ENCODE measurements at regions not wholly inside any gene's neighbourhood (a gene's known extent, or its start where the extent isn't known, plus 50 kb on each side); places are given as distances from the start of the nearest gene placed in this dataset.

DNA sequence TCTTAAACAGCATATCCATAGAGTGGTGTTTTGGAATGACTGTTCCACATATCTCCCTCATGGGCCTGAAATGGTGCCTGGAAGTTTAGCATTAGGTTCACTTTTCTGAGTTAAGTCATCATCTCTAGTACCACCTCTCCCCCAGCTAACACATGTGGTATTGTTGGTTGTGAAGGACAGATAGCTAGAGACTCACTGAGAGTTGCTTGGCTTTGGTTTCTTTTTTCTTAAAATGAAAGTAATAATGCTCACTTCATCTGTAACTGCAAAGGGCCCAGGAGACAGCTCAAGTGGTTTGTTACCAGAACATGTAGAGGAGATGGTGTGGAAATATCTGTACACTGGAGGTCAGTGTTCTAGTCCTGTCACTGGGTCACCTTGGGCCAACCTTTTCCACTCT is 90.9 kb downstream of the EFNB1 start:
- ATAC-seq: no peak

DNA sequence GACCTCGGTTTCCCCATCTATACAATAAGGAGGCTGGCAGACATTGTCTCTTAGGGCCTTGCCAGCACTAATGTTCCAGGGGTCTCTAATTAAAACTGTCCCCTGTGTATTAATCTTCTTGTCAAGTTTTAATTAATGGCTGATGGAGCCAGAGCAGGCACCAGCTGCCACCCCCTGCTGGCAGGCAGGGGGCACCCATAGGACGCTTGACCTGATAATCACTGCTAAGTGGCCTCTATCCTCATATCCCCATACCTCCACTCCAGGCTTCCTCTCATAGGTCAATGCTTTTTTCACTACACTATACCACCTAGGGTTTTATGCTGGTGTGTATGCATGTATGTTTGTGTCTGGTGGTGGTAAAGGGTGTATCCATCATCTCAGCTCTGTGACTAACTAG is 89.4 kb downstream of the EFNB1 start:
- ATAC-seq: no peak

DNA sequence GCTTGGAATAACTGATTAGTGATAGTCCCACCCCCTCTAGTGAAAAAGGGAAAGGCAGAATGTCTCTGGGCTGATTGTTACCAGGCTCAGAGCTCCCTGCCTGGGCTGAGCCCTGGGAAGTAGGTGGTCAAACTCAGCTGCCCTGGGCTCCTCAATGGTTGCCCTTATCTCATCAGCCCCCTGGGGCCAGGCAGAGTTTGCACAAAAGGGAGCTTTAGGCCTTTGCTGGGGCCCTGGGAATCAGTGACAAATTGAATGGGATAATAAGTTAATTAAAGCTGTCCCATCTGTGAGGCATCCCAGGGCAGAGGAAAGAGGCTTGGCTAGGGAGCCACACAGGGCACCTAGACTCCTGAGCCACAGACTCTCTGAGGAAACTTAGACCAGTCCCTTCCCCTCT is 89.0 kb downstream of the EFNB1 start:
- no peak for ATAC-seq

DNA sequence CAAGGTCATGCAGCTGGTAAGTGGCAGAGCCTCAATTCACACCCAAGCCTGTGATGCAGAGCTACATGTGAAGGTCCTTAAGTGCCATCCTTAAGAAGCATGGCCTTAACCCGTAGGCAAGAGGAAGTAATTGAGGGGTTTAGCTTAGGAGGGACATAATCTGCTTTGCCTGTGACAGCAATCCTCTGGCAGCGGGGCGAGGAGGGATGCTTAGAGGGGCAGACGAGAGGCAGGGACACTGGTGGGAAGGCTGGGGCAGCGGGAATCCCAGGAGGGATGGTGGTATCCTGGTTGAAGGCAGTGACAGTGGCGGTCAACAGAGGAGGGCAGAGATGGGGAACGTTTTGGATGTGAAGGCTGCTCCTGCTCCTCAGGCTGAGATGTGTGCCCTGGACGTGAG is 88.1 kb downstream of the EFNB1 start:
- no peak for ATAC-seq

DNA sequence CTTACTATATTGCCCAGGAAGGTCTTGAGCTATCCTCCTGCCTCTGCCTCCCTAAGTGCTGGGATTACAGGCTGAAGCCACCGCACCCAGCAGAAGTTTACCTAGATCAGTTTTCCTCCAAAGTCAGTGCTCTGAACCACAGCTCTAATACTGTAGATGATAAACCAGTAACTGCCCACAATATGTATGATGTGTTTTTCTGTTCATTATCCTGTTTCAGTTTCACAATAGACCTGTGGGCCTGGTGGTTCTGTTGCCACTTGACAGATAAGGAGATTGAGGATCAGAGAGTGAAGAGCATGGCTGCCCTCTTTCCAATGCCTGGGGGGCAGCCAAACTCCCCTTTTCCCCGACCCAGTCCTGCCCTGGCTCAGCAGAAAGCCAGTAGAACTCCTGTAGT is 87.0 kb downstream of the EFNB1 start:
- no peak for ATAC-seq

DNA sequence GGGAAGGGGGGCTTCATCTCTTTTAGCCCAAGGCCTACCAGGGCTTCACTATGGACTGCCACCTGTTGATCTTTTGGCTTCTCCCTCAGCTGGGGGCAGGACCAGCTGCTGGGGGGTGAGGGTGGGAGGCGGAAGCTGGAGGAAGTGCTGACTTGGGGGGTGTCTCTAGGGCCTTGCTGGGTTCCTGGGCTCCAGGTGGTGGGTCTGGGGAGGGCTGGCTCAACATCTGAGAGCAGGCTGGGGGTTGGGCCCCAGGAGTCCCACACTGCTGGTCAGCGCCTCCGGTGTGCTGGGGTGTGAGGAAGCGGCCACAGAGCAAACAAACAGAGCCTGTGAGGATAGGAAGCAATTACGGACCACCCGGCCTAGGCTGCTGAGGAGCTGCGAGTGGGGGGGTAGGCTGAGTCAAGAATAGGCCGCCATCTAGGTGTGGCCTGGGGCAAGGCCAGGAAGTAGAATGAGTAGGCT is 85.7 kb downstream of the EFNB1 start:
- no peak for ATAC-seq

DNA sequence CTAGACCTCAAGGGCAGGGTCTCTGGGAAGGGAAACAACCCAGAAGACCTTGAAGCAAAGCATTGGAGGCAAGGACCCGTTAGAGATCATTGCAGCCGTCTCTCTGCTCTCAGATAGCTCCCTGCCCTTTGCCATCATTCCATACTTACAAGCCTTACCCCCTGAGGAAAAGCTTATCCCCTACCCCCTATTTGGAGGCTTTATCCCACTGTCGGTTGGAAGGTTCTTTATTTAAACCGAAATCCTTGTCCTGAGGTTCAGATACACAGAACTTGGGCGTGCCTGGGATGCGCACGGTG is 84.4 kb downstream of the EFNB1 start:
- ATAC-seq: no peak

DNA sequence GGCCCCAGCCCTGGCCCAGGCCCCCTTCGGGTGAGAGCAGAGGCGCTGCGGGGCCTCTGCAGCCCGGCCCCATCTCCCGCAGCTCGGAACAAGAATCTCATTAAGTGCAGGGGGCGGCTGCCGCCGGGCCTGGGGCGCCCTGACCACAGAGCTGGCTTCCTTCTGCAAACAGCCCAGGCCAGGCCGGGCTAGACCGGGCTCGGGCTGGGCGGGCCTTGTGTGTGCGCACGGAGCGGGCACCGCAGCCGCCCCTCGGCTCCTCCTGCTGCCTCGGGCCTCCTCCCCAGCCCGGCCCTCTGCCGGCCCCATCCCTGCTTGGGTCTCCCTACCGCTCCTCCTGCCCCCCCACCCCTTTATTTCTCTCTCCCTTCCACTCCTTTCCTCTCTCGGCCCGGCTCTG is 83.3 kb downstream of the EFNB1 start:
- no peak for ATAC-seq

DNA sequence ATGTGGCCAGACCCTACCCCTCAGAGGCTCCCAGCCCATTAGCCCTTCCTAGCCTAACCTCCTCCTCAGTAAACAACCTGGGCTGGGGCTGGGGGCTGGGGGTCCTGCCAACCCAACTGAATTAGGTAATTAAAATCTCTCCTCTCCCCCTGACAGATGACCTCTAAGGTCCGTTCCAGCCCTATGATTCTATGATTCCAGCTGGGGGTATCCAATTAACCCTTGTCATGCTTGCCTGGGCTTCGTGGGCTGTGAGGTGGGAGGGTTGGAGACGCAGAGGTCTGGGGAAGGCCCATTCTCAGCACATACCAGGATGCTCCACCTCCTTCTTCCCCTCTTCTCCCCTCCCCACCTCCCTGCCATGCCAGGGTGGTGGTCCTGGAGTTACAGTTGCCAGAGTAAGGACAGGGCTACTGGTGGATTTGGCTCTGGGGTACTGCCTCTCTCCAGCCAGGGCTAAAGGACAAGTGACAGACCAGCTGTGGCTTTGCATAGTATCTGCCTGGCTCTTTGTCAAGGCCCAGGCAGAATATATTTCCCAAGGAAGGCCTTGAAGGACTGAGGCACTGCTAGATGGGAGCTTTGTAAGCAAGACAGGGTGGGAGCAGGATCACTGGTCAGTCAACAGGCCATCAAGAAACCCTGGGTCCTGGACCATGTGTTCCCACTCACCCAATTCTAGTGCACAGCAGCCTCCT is 82.1 kb downstream of the EFNB1 start:
- no peak for ATAC-seq

DNA sequence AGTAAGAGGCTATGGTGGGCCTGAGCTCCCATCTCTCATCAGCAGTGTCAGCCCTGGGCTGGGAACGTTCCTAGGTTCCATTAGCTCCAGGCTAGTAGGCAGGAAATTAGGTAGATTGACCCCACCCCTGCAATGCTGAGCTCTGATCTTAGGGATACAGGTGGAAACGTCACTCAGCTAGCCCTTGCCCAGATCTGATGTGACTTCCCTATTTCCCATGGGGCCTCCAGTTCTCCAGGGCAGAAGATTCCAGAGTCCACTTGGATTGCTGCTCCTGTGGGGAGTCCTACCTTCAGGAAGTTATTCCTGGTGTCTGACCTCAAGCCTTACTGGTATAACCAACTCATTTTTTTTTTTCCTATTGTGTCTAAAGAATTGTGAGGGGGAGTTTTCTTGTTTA is 81.1 kb downstream of the EFNB1 start:
- no peak for ATAC-seq

DNA sequence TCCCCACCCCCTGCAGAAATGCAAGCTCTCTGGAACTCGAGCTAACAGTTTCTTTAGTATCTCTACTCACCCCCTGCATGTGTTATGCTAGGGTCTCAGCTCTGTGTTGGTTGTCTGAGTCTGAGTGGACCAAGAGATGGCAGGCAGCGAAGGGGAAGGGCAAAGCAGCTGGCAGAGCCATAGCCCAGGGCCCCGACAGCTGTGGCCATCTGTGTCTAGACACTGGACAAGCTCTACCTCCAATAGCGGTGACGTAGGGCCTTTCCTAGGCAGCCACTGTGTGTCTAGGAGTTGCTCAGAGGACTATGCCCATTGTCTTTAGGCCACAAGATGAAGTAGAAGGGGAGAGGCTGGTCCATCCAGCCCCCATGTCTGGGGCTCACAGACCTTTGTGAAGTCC is 79.2 kb downstream of the EFNB1 start:
- no peak for ATAC-seq

DNA sequence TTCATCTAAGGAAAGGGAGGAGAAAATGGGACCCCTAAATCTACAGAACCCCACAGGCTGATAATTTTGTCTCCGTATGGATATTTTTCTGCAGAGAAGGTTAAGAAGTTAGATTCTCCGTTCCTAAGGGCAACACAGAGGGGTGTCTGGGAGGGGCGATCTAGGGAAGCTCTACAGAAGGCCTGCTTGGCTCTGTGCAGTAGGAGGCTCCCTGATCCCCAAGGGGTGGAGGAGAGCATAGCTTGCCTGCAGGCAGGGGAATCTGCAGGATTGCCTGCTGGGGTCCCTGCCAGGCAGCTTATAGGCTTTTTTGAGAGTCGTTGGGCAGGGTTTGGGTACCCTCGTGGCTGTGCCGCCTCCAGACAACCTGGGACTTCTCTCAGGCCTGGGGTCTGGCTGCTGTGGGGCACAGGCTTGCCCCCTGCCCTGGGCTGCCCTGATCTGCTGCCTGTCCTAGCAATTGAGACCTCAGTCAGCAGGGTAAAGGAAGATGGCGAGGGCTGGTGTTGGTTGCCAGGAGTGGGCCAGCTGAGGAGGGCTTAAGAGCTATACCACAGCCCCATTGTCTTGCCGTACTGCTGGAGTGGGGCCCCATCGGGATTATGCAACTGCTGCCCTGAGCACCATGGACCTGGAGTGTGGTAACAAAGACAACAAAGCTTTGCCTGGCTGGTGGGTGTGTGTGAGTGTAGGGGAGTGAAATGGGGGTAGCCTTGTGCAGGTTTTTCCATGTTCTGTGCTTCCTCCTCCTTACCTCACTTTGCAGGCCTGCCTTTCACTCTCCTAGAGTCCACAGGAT is 74.1 kb downstream of the EFNB1 start:
- peak; percentile 29 for ATAC-seq

DNA sequence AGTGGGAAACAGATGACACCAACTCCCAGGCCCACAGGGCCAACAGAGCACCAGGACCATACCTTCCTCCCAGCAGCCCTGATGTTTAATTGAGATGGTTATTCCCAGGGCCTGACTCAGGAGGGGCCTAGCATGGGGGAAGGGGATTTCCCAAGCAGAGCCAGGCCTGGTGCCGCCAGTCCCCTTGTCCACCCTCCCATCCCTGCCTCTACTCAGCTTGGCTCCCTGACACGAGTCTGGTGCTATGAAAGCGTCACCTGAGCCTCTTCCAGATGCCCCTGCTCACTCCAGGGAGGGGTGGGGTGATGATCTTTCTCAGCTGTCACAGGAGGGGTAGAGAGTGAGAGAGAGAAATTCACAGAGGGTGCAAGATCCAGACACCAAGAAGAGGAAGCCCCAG is 72.7 kb downstream of the EFNB1 start:
- no peak for ATAC-seq

DNA sequence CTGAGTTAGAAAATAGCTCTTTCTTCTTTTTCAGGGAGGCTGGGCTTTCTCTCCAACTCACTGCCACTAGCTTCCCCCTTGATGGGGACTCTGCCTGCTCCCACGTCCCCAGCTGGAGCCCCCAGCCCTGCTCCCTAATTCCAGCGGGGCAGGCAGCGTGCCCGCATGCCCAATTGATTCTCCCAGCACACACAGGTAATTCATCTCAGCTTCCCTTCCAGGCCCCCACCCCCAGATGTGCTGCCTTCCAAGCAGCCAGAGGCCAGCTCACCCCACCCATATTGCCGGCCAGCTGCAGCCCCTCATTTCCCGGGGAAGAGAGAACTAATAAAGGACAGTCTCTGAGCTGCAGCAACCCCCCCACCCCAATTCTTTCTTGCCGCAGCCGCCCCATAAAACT is 69.8 kb downstream of the EFNB1 start:
- no peak for ATAC-seq

DNA sequence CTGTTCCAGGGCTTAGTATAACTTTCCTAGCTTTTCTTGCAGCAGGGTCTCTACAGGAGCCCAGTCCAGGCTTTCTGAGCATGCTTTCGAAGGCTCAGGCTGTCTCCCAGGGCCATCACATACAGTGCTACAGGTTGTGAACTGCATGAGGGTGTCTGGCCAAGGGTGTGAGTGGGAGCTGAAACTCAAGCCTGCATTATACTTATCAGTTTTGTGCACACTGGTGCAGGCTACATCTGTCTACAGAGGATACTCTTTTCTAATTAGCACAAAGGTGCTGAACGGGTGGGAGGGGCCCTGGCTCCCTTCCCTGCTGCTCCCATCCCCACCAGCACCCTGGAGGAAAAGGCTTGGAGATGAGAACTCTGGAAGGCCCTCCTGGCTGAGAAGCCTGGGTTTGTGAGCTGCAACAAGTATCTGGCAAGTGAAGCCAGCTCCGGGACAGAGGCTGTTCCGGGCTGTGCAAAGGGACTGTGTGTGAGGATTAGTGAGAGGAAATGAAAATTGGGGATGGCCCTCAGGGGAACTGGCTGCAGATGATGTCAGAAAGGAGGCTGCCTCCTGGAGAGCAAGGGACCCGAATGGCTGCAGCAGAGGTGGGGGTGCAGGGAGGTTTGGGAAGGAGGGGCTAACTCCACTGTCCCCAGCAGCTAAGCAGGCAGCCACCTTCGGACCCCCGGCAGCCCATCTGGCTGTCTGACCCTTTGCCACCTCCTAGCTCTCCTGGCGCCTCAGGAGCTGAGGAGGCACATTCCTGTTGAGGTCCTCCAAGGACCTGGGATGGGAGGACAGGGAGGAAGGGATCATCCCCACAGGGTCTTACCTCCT is 68.5 kb downstream of the EFNB1 start:
- ATAC-seq: no peak

DNA sequence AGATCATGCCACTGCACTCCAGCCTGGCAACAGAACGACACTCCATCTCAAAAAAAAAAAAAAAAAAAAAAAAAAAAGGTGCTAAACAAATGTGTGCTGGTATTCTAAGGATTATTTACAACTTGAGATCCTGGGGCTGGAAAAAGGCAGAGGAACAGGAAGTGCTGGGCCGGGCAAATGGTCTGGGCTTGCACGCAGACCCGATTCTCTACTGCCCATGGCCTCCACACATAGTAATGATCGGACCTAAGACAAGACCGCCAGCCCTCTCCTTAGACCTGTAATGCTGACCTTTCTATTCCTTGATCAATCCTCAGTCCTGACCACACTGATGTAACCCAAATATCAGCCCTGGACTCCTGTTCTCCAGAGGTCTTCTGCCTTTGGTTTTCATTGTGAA is 67.8 kb downstream of the EFNB1 start:
- ATAC-seq: no peak

DNA sequence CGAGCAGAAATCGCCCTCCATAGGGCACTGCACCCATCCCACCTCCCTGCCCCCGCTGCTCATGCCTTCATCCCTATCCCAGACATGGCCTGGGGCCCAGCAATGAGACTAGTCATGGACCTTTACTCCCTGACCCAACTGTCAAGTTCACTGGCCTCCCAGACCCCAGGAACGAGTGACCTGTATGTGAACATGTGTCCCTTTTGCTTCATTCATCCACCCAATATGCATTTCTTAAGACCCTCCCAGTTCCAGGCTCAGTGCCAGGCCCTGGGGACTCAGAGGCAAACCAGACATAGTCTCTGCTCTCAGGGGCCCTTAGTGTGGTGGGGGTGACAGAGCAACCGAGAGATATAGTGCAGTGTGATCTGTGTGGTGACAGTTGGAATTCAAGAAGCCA is 67.0 kb downstream of the EFNB1 start:
- ATAC-seq: no peak

DNA sequence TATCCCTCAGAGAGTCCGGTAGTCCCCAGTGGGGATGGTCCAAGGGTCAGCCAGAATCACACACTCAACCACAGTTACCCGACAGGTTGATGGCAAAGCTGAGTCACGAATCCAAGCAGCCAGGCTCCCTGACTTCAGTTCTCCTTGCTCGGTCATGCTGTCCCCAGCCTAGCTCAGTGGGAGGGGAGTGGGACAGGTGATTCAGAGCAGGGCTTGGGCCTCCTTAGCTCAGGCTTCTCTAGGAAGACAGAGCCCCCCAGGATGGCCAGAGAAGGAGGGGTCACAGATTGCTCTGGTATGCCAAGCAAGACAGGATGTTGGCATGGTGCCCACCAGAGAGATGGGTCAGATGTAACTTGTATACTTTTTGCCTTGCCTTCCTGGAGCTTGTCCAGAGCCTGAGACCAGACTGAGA is 66.5 kb downstream of the EFNB1 start:
- peak; percentile 77 for ATAC-seq

DNA sequence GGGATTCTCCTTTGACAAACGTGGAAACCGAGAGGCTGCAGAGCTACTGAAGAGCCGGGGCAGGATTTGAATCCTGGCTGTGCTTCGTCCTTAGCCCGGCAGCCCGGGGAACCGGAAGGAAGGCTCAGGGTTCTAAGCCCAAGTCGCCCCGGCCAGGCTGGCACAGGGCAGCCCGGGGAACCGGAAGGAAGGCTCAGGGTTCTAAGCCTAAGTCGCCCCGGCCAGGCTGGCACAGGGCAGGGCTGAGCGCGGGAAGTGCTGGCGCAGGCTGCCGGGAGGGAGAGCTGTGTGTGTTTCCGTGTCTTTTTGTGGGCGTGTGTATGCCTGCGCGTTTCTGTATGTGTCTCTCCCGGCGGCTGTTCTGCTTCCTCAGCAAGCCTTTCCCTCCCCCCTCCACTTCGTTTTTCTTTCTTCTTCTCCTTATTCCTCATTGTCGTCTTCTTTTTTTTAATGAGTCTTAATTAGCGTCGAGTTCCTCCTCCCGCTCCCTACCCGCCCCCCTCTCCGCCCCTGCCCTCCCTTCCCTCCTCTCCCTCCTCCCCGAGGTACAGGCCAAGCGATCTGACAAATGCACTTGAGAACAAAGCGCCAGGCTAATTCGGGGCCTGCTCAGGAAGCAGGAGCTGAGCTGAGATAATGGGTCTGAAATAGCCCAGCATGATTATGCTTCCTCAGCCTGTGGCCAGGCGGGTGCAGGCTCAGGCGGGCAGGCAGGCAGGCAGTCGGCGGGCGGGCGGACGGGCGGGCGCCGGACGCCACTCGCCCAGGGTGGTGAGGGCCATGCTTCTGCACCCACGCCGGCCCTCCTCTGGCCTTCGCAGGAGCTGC is 65.9 kb downstream of the EFNB1 start:
- ATAC-seq: peak; percentile 84

DNA sequence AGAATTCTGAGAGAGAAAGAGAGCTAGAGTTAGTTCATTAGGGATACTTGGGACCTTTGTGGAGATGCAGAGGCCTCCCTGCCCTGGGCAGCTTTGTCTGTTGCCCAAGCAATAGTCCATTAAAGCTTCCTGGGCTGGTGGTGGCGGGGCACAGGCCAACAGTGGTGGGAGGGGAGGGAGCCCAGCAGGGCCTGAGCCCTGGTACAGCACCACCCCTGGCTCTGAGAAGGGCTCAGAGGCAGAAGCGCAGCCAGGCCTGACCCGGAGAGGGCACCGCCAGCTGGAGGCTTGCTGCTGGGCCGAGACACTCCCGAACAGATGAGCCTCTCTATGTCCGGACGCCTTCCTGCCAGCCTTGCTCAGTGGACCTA is 65.3 kb downstream of the EFNB1 start:
- peak; percentile 22 for ATAC-seq

DNA sequence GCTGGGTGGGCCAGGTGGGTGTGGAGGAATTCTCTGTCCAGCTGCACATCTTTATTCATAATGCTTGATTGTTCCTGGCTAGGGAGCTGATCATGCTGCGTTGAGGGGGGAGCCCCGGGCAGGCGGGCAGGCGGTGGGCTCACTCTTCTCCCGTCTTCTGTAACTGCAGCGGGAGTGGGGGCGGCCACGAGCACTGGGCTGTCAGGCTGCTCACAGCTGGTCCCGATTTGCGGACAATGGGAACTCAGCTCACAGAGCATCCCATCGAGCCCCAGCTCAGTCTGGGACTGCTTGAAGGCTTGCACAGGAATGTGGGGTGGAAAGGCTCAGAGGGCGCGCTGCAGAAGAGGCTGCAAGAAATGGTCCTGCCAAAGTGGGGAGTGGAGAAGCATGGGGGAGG is 63.8 kb downstream of the EFNB1 start:
- ATAC-seq: no peak

DNA sequence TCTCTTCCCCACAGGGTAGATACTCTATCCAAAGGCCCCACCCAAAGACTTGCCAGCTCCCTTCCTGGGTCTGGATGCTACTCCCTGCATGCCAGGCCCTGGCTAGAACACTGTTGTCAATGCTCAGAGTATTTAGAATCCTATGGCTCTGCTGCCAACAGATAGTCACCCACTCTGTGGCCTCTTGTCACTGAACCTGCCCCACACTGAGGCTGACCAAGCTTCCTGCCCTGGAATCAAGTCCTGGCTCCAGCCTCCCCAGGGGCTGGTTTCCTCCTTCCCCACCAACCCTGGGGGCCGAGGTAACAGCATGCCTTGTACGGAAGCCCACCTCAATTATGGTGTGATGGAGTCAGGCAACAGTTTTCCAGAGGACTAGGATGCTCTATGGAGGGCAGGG is 63.3 kb downstream of the EFNB1 start:
- ATAC-seq: no peak

Measured in esophagus mucosa (tissue), 1 donor.